Epithelial cell of esophagus (primary cell): ENCODE measurements at regions not wholly inside any gene's neighbourhood (a gene's known extent, or its start where the extent isn't known, plus 50 kb on each side); places are given as distances from the start of the nearest gene placed in this dataset.

ENCODE experiments used
- DNase-seq: peaks from one replicate; pipeline ENCODE4 v3.0.0; 2010; ENCODE audit warnings: low read depth
- H3K4me3 ChIP-seq: 2 replicates; pipeline ENCODE4 v1.5.1; 2011; ENCODE audit warnings: mild to moderate bottlenecking, low read length, control low read depth
- CTCF ChIP-seq: IDR thresholded peaks from 2 replicates; pipeline ENCODE4 v1.5.1; 2011; ENCODE audit warnings: low read depth, mild to moderate bottlenecking, low read length, control low read depth, inconsistent platforms; ENCODE audit not compliant: insufficient read depth; ENCODE audit errors: missing control alignments

DNA sequence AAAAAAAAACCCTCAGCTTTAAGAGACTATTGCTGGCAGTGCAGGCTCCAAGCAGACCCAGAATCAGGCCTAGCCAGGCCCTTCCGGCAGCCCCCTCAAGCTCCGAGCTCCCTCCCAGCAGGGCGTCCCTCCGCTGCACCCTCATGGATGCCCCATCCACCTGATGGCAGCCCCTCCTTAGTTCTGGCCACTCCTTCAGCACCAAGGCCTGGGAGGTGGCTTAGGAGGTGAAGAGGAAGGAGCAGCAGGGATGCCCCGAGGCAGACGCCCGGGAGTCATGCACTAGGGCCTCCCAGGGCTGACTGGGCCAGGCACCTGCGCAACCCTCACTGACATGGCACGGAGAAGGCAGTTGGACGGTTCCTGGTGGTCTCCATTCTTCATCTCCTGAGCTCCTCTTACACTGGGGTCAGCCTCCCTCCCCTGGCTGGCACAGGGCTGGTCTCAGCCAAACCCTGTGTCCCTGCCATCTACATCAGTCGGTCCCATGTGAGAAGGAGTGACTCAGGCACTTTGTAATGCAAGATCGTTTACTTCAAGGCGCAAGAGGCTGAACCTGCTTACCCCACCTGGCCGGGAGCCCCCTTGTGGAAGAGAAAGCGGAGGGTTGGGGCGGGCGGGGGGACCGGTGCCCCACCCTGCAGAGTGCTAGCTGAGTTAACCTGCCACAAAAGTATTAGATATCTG is 53.5 kb upstream of the ID2 start:
- no peak for DNase-seq
- TF ChIP-seq CTCF, result no peak

DNA sequence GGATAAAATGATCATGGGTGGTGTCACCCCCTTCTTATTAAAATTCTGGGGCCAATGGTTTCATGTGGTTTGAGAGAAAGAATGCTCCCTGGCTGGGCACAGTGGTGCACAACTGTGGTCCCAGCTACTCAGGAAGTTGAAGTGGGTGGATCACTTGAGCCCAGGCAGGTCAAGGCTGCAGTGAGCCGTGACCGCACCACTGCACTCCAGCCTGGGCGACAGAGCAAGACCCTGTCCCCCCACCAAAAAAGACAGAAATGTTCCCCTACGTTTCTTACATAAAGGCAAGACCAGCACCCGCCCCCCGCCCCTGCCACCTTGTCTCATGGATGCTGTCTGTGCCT is 53.0 kb upstream of the ID2 start:
- DNase-seq, result no peak
- TF ChIP-seq CTCF, result no peak
- H3K4me3 ChIP-seq, result no peak overlapping the region

More for the DNA sequence above, 53.5 kb upstream of the ID2 start:
- no peak overlapping the region for H3K4me3 ChIP-seq

DNA sequence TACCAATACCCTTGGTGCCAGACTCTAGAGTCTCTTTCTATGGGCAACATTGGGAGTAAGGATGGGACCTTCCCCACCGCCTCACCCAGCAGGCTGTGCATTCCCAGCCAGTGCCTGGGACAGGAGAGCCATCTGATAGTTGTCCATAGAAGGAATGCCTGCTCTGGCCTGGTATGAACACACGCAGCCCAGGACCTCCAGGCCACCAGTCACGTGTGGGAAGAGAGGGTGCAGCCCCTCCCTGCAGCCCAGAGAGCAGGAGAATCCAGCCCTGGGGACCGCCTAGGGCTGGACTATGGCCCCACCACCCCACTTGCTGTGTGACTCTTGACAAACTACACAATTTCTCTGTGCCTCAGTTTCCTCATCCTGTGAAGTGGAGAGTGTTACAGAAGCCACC is 52.5 kb upstream of the ID2 start:
- no peak for DNase-seq
- TF ChIP-seq CTCF, result no peak
- H3K4me3 ChIP-seq, result no peak overlapping the region

- no peak for DNase-seq
- TF ChIP-seq CTCF, result no peak
- no peak overlapping the region for H3K4me3 ChIP-seq
Measured at GRCh38 chr2:8630676-8631464, 51.0 kb upstream of the ID2 start.

GRCh38 chr2:8631465-8632005 is 50.3 kb upstream of the ID2 start:
- TF ChIP-seq CTCF, result no peak
- H3K4me3 ChIP-seq, result no peak overlapping the region
- DNase-seq, result no peak
